ENCODE measurements at regions not wholly inside any gene's neighbourhood (a gene's known extent, or its start where the extent isn't known, plus 50 kb on each side); places are given as distances from the start of the nearest gene placed in this dataset.
"Not testable (repeated sequence)": the region's sequence is repeated elsewhere in the genome, so short reads cannot be mapped to it uniquely, and the experiment has no call there.

GRCh38 chrX:4588466-4588865, 875.0 kb upstream of the PRKX start:
- Mint-ChIP-seq H3K4me1 (ENCODE audit: low read depth) (no peaks in the 10 kb centered on the region), H3K9me3 (ENCODE audit: low read depth) (no peaks in the 10 kb centered on the region), H3K36me3 (no peaks in the 10 kb centered on the region), H3K4me3 (no peak overlapping the region), H3K27me3 (no peaks in the 10 kb centered on the region), H3K27ac (no peak overlapping the region)

GRCh38 chrX:4588056-4588455, 874.6 kb upstream of the PRKX start:
- H3K4me1 Mint-ChIP-seq (ENCODE audit: low read depth) = no peaks in the 10 kb centered on the region
- no peaks in the 10 kb centered on the region for H3K27me3 Mint-ChIP-seq
- H3K4me3 Mint-ChIP-seq = no peak overlapping the region
- H3K27ac Mint-ChIP-seq = no peak overlapping the region
- no peaks in the 10 kb centered on the region for H3K36me3 Mint-ChIP-seq
- H3K9me3 Mint-ChIP-seq (ENCODE audit: low read depth) = no peaks in the 10 kb centered on the region

GRCh38 chrX:4579999-4580398, 866.5 kb upstream of the PRKX start:
- H3K4me3 Mint-ChIP-seq = no peak overlapping the region
- H3K36me3 Mint-ChIP-seq = no peaks in the 10 kb centered on the region
- H3K27ac Mint-ChIP-seq = no peak overlapping the region
- H3K27me3 Mint-ChIP-seq = no peaks in the 10 kb centered on the region
- no peaks in the 10 kb centered on the region for H3K9me3 Mint-ChIP-seq (ENCODE audit: low read depth)
- no peaks in the 10 kb centered on the region for H3K4me1 Mint-ChIP-seq (ENCODE audit: low read depth)

- H3K4me3 Mint-ChIP-seq = no peak overlapping the region
- no peaks in the 10 kb centered on the region for H3K36me3 Mint-ChIP-seq
- H3K27ac Mint-ChIP-seq = no peak overlapping the region
- no peaks in the 10 kb centered on the region for H3K27me3 Mint-ChIP-seq
- H3K9me3 Mint-ChIP-seq (ENCODE audit: low read depth) = no peaks in the 10 kb centered on the region
- no peaks in the 10 kb centered on the region for H3K4me1 Mint-ChIP-seq (ENCODE audit: low read depth)
These were observed 866.0 kb upstream of the PRKX start for GRCh38 chrX:4579480-4579879.

- H3K9me3 Mint-ChIP-seq (ENCODE audit: low read depth) = no peaks in the 10 kb centered on the region
- no peaks in the 10 kb centered on the region for H3K36me3 Mint-ChIP-seq
- no peaks in the 10 kb centered on the region for H3K27me3 Mint-ChIP-seq
- H3K4me3 Mint-ChIP-seq = no peak overlapping the region
- no peaks in the 10 kb centered on the region for H3K4me1 Mint-ChIP-seq (ENCODE audit: low read depth)
- no peak overlapping the region for H3K27ac Mint-ChIP-seq
These were observed 859.2 kb upstream of the PRKX start for GRCh38 chrX:4572691-4573090.

- Mint-ChIP-seq H3K27ac (no peak overlapping the region), H3K4me1 (ENCODE audit: low read depth) (no peaks in the 10 kb centered on the region), H3K27me3 (no peaks in the 10 kb centered on the region), H3K4me3 (no peak overlapping the region), H3K36me3 (no peaks in the 10 kb centered on the region), H3K9me3 (ENCODE audit: low read depth) (no peaks in the 10 kb centered on the region)
These were observed 856.7 kb upstream of the PRKX start for GRCh38 chrX:4570151-4570550.

- no peaks in the 10 kb centered on the region for H3K36me3 Mint-ChIP-seq
- no peaks in the 10 kb centered on the region for H3K9me3 Mint-ChIP-seq (ENCODE audit: low read depth)
- H3K4me1 Mint-ChIP-seq (ENCODE audit: low read depth) = no peaks in the 10 kb centered on the region
- H3K4me3 Mint-ChIP-seq = no peak overlapping the region
- H3K27ac Mint-ChIP-seq = no peak overlapping the region
- no peaks in the 10 kb centered on the region for H3K27me3 Mint-ChIP-seq
These were observed 846.7 kb upstream of the PRKX start for GRCh38 chrX:4560192-4560591.

GRCh38 chrX:4550018-4550417, 836.6 kb upstream of the PRKX start:
- Mint-ChIP-seq H3K36me3 (no peaks in the 10 kb centered on the region), H3K4me3 (no peak overlapping the region), H3K9me3 (ENCODE audit: low read depth) (no peaks in the 10 kb centered on the region), H3K27ac (no peak overlapping the region), H3K27me3 (no peaks in the 10 kb centered on the region), H3K4me1 (ENCODE audit: low read depth) (no peaks in the 10 kb centered on the region)

GRCh38 chrX:4547213-4547836, 833.9 kb upstream of the PRKX start:
- Mint-ChIP-seq H3K36me3 (no peaks in the 10 kb centered on the region), H3K4me1 (ENCODE audit: low read depth) (no peaks in the 10 kb centered on the region), H3K27me3 (no peaks in the 10 kb centered on the region)

GRCh38 chrX:4546178-4546577, 832.7 kb upstream of the PRKX start:
- H3K27ac Mint-ChIP-seq; H3K36me3 Mint-ChIP-seq; H3K4me1 Mint-ChIP-seq (ENCODE audit: low read depth); H3K9me3 Mint-ChIP-seq (ENCODE audit: low read depth); H3K4me3 Mint-ChIP-seq; H3K27me3 Mint-ChIP-seq: not testable (repeated sequence)

More at GRCh38 chrX:4547213-4547836, 833.9 kb upstream of the PRKX start:
- Mint-ChIP-seq H3K9me3 (ENCODE audit: low read depth) (no peaks in the 10 kb centered on the region), H3K27ac (no peak overlapping the region), H3K4me3 (no peak overlapping the region)

GRCh38 chrX:4528247-4528646, 814.8 kb upstream of the PRKX start:
- H3K4me3 Mint-ChIP-seq = no peak overlapping the region
- no peaks in the 10 kb centered on the region for H3K27me3 Mint-ChIP-seq
- H3K27ac Mint-ChIP-seq = no peak overlapping the region
- no peaks in the 10 kb centered on the region for H3K4me1 Mint-ChIP-seq (ENCODE audit: low read depth)
- H3K9me3 Mint-ChIP-seq (ENCODE audit: low read depth) = no peaks in the 10 kb centered on the region
- no peaks in the 10 kb centered on the region for H3K36me3 Mint-ChIP-seq

GRCh38 chrX:4485912-4486311, 772.5 kb upstream of the PRKX start:
- Mint-ChIP-seq H3K9me3 (ENCODE audit: low read depth) (no peaks in the 10 kb centered on the region), H3K27ac (no peak overlapping the region), H3K4me1 (ENCODE audit: low read depth) (no peaks in the 10 kb centered on the region), H3K27me3 (no peaks in the 10 kb centered on the region), H3K4me3 (no peak overlapping the region), H3K36me3 (no peaks in the 10 kb centered on the region)

- Mint-ChIP-seq H3K36me3 (no peaks in the 10 kb centered on the region), H3K4me3 (no peak overlapping the region), H3K27me3 (no peaks in the 10 kb centered on the region)
These were observed 770.8 kb upstream of the PRKX start for GRCh38 chrX:4484266-4484665.

GRCh38 chrX:4451591-4451990, 738.1 kb upstream of the PRKX start:
- Mint-ChIP-seq H3K4me1 (ENCODE audit: low read depth) (no peaks in the 10 kb centered on the region), H3K27ac (no peak overlapping the region), H3K9me3 (ENCODE audit: low read depth) (no peaks in the 10 kb centered on the region), H3K36me3 (no peaks in the 10 kb centered on the region), H3K27me3 (no peaks in the 10 kb centered on the region), H3K4me3 (no peak overlapping the region)

More at GRCh38 chrX:4484266-4484665, 770.8 kb upstream of the PRKX start:
- H3K27ac Mint-ChIP-seq = no peak overlapping the region
- no peaks in the 10 kb centered on the region for H3K9me3 Mint-ChIP-seq (ENCODE audit: low read depth)
- H3K4me1 Mint-ChIP-seq (ENCODE audit: low read depth) = no peaks in the 10 kb centered on the region

- Mint-ChIP-seq H3K4me1 (ENCODE audit: low read depth) (no peaks in the 10 kb centered on the region), H3K27me3 (no peaks in the 10 kb centered on the region), H3K4me3 (no peak overlapping the region), H3K9me3 (ENCODE audit: low read depth) (no peaks in the 10 kb centered on the region), H3K36me3 (no peaks in the 10 kb centered on the region), H3K27ac (no peak overlapping the region)
These were observed 736.7 kb upstream of the PRKX start for GRCh38 chrX:4450177-4450576.

GRCh38 chrX:4435905-4436304, 722.5 kb upstream of the PRKX start:
- Mint-ChIP-seq H3K27ac (no peak overlapping the region), H3K4me3 (no peak overlapping the region), H3K27me3 (no peaks in the 10 kb centered on the region), H3K9me3 (ENCODE audit: low read depth) (no peaks in the 10 kb centered on the region), H3K4me1 (ENCODE audit: low read depth) (no peaks in the 10 kb centered on the region), H3K36me3 (no peaks in the 10 kb centered on the region)
